RWPE1 (cell line): ENCODE measurements at regions not wholly inside any gene's neighbourhood (a gene's known extent, or its start where the extent isn't known, plus 50 kb on each side); places are given as distances from the start of the nearest gene placed in this dataset.

ENCODE experiments used
- CTCF ChIA-PET: fragments of 350-600 bp; sonication (Branson Sonifier 250); formaldehyde crosslinking; extraction: SDS; loops from one replicate; lab custom pipeline; 2021; lab: Yijun Ruan, JAX
- POLR2A ChIA-PET: fragments of 400-600 bp; formaldehyde crosslinking; extraction: SDS; loops from one replicate; lab custom pipeline; 2020; ENCODE audit warnings: antibody characterized with exemption; ENCODE audit not compliant: low non-redundant PET; lab: Yijun Ruan, JAX
- DNase-seq: peaks from one replicate; pipeline ENCODE4 v3.0.0; 2012; ENCODE audit warnings: low spot score
- H3K27ac ChIP-seq: fragments of 450-650 bp; 2 replicates; pipeline ENCODE4 v1.5.1; 2017
- TF ChIP-seq, protein P1 (sequence below): fragments of 450-650 bp; conservative IDR thresholded peaks from 2 replicates; pipeline ENCODE4 v1.5.1; 2017; ENCODE audit warnings: low read depth, mild to moderate bottlenecking

DNA sequence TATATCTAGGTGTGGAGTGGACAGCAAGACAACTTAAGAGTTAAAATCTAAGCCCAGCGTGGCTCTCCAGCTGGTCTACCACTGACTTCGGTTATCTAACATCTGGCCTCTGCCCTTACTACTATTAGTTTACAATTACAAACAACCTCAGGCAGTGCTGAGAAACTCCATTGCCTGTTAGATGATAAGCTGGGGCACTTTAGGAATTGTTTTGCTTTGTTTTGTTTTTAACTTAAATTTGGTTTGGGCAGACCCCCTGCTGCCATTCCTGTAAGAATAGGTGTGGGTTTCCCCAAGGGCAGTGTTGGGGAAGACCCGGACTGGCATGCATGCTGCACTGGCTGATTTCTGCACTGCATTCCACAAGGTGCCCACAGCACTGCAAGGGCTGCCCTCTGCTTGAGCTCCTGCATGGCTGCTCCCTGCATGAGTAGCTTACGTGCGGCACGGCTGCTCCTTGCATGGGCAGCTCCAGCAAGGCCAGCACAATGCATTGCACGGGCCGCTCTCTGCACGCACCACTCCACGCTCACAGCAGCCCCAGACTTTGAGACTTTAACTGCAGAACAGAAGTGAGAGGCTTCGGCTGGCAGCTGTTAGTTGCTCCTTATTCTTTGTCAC lies 74.2 kb upstream of the SERTAD2 start:
- POLR2A ChIA-PET: no interaction called here
- TF ChIP-seq, protein P1, sequence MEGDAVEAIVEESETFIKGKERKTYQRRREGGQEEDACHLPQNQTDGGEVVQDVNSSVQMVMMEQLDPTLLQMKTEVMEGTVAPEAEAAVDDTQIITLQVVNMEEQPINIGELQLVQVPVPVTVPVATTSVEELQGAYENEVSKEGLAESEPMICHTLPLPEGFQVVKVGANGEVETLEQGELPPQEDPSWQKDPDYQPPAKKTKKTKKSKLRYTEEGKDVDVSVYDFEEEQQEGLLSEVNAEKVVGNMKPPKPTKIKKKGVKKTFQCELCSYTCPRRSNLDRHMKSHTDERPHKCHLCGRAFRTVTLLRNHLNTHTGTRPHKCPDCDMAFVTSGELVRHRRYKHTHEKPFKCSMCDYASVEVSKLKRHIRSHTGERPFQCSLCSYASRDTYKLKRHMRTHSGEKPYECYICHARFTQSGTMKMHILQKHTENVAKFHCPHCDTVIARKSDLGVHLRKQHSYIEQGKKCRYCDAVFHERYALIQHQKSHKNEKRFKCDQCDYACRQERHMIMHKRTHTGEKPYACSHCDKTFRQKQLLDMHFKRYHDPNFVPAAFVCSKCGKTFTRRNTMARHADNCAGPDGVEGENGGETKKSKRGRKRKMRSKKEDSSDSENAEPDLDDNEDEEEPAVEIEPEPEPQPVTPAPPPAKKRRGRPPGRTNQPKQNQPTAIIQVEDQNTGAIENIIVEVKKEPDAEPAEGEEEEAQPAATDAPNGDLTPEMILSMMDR: no peak
- no peak for DNase-seq
- H3K27ac ChIP-seq: no peak overlapping the region
- CTCF ChIA-PET: interaction anchor here (0.6 to 1.0 kb wide), 2 partner anchors 21 to 51 kb away, joined by 3 read pairs; no protein-coding TSS in a partner anchor

DNA sequence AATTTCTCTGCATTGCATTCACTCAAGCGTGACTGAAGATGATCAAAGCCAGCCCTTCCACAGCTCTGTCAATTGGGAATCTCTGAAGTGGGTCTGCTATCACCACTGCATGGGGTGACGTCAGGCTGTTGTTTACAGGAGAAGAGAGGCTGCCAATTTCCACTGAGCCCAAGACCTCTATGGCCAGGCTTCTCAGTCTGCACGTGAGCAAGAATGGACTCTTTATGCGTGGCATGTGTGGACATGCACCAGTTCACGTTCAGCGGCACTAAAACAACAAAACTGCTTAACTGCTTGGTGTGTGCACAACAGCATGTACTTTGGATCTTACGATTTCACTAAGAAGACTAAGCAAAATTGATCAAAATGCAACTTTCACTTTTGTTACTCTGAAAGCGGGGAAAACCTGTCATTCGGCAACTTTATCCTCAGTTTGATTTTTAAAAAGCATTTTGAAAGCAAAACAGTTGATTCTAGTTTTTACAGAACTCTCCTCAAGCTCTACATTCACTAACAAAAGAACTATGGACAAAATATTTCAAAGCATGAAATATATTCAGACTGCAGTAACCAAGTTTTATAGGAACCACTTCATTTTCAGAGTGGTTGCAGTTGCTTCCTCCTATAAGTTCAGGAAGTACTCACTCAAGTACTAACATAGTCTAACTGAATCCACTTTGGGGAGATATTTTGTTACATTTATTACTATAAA lies 77.0 kb upstream of the SERTAD2 start:
- peak; percentile 42 for DNase-seq

DNA sequence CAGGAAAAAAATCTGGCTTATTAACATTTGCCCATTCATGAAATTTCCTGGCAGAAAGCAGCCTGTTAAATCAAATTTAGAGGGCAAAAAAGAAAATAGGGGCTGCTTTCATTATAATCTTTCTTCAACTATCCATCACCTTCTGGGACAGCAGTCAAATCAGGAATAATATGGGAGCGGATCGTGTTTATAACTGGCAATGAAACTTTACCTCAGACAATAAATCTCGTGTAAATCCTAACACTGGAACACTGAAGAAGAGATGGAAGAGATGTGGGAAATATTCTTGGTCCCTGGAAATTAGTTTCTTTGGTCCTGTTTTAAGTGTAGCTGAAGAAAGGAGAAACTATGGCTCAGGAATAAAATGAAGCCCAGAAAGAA lies 77.5 kb upstream of the SERTAD2 start:
- ChIA-PET POLR2A (interaction anchor here (0.7 kb wide), 1 partner anchor 20 kb away, joined by 3 read pairs; no protein-coding TSS in a partner anchor), CTCF (interaction anchor here (0.6 kb wide), 1 partner anchor 487 kb away, joined by 3 read pairs; no protein-coding TSS in a partner anchor)
- H3K27ac ChIP-seq: no peak overlapping the region
- TF ChIP-seq, protein P1: no peak
- DNase-seq: no peak

More for the DNA sequence above, 77.0 kb upstream of the SERTAD2 start:
- peak overlapping the region; percentile 65 for H3K27ac ChIP-seq
- ChIA-PET POLR2A (no interaction called here), CTCF (interaction anchor here (0.6 kb wide), 1 partner anchor 84 kb away, joined by 3 read pairs; no protein-coding TSS in a partner anchor)
- TF ChIP-seq, protein P1: no peak

DNA sequence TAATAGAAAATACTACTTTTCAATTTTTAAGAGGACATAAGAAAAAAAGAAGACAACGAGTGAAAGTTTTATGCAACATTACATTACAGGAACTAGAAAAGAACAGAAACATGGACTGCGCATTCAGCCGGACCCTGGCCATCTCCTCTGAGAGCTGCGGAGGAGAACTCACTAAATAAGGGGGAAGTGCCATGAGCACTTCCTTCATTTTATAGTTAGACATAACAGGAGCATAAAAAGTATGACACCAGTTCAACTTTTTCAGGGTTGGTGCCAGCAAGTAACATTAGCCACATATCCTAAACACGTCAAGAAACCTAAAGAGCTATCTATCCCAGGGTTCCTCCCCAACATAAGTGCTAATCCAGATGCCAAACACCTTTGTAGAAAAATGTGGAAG lies 78.0 kb upstream of the SERTAD2 start:
- no peak overlapping the region for H3K27ac ChIP-seq
- DNase-seq: no peak
- ChIA-PET POLR2A (interaction anchor here (0.7 kb wide), 1 partner anchor 19 kb away, joined by 3 read pairs; no protein-coding TSS in a partner anchor), CTCF (interaction anchor here (0.6 to 0.8 kb wide), 3 partner anchors 271 to 516 kb away, joined by 3 to 4 read pairs (median 3); no protein-coding TSS in a partner anchor)
- TF ChIP-seq, protein P1: no peak

DNA sequence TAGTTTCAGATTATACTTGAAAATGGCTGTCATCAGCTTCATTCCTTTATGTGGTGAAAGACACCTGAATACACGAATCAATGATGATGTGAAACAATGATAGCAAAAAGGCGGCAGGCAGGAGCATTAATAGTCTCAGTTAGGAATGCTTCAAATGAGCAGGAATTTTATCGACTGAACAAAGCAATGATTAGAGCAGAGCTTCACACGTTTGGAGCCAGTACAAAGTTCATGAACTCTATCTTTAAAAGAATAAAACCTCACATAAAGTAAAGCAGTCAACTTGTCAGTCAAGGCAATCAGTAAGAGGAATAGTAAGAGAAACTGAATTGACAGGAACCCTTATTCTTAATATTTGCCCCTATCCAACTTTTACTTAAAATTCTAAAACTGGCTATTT lies 78.4 kb upstream of the SERTAD2 start:
- H3K27ac ChIP-seq: no peak overlapping the region
- TF ChIP-seq, protein P1: no peak
- POLR2A ChIA-PET: no interaction called here
- CTCF ChIA-PET: interaction anchor here (0.6 to 0.8 kb wide), 2 partner anchors 271 to 516 kb away, joined by 3 to 4 read pairs; no protein-coding TSS in a partner anchor
- no peak for DNase-seq

DNA sequence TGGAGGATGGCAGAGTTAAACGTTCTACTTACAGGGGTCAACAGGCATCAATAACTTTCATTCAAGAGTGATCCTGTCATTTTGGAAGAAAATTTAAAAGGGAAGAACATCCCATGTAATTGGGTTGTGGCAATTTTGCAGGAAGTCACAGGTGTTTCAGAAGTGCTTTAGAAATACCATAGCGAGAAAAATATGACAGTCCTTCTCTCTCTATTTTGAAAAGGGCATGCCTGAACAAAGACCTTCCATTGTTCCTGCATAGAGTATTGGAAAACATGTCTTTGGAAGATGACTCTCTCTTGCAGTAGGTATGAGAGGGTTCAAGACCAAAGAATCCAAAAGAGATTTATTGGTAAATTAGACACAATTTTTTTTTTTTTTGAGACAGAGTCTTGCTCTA lies 81.8 kb upstream of the SERTAD2 start:
- POLR2A ChIA-PET: no interaction called here
- no peak for DNase-seq
- TF ChIP-seq, protein P1: no peak
- H3K27ac ChIP-seq: no peak overlapping the region
- CTCF ChIA-PET: interaction anchor here (0.7 to 1.2 kb wide), 2 partner anchors 8 to 51 kb away, joined by 3 read pairs; no protein-coding TSS in a partner anchor
